HEK293T (cell line): ENCODE measurements at regions not wholly inside any gene's neighbourhood (a gene's known extent, or its start where the extent isn't known, plus 50 kb on each side); places are given as distances from the start of the nearest gene placed in this dataset.

Experiments
- ARNT ChIP-seq: fragments of 450-650 bp; IDR thresholded peaks from 2 replicates; pipeline ENCODE4 v1.6.1; 2017; ENCODE audit warnings: mild to moderate bottlenecking
- BHLHE40 ChIP-seq: fragments of 450-650 bp; IDR thresholded peaks from 2 replicates; pipeline ENCODE4 v1.6.1; 2016; ENCODE audit warnings: mild to moderate bottlenecking, moderate library complexity, borderline replicate concordance
- ELF4 ChIP-seq: fragments of 450-650 bp; IDR thresholded peaks from 2 replicates; pipeline ENCODE4 v1.6.1; 2017; ENCODE audit warnings: antibody characterized with exemption
- FOXA1 ChIP-seq: fragments of 450-650 bp; IDR thresholded peaks from 2 replicates; pipeline ENCODE4 v1.6.1; 2016; ENCODE audit warnings: mild to moderate bottlenecking
- FOXM1 ChIP-seq: fragments of 450-650 bp; IDR thresholded peaks from 2 replicates; pipeline ENCODE4 v1.6.1; 2017; ENCODE audit warnings: mild to moderate bottlenecking, borderline replicate concordance
- L3MBTL2 ChIP-seq: fragments of 450-650 bp; conservative IDR thresholded peaks from 2 replicates; pipeline ENCODE4 v1.6.1; 2016; ENCODE audit warnings: mild to moderate bottlenecking
- SP1 ChIP-seq: fragments of 450-650 bp; IDR thresholded peaks from 2 replicates; pipeline ENCODE4 v1.6.1; 2017

GRCh38 chr12:76653342-76653741 lies 93.8 kb upstream of the OSBPL8 start:
- TF ChIP-seq FOXM1 (no peak), BHLHE40 (no peak), FOXA1 (no peak), L3MBTL2 (no peak), ELF4 (no peak), ARNT (no peak), SP1 (no peak)
